ENCODE measurements at regions not wholly inside any gene's neighbourhood (a gene's known extent, or its start where the extent isn't known, plus 50 kb on each side); places are given as distances from the start of the nearest gene placed in this dataset.

DNA sequence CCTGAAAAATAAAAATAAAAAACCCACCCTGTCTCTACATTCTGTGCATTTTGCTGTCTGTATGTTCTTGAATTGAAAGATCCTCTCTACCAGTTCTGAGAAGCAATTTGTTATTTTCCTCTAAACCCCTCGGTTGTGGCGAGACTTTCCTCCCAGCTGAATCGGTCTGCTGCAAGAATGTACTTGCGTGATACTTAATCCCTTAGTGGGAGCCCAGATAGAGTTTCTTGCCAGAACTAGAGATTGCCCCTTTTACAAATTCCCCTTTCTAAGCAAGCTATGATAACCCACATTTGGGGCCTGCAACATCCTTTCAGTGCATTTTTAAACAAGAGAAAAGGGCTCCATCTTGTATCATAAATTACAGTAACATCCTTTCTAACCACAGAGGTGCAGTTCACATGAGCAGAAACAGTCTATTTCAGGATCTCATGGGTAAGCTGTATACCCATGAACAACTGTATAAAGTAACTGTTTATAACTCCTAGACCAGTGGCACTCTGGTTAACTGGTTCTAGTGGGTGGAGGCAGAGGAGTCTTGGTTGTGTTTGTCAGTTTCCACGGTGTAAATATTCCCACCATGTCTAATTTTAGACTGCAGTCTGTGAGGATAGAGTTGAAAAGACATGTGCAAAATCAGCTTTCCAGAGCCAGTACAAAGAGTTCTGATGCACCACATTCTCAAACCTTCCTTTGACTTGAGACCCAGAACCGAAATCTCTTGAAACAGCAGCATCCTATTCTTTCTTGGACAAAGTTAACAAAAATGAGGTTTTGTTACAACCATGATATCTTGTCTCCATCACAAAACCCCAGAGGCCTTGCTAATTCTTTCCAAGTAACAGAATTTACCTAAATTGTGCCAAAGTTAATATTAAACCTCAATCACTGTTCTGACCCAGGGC is 113.1 kb upstream of the ZNF217 start:
- intact Hi-C loops (cut with micrococcal nuclease), result loop anchor here (1.0 to 2.0 kb wide), 10 partner anchors 13 to 242 kb away; no protein-coding TSS in a partner anchor

GRCh38 chr20:53706008-53706465 is 112.4 kb upstream of the ZNF217 start:
- intact Hi-C loops (cut with micrococcal nuclease), result loop anchor here (1.0 to 2.0 kb wide), 10 partner anchors 13 to 243 kb away; no protein-coding TSS in a partner anchor

GRCh38 chr20:53702617-53703016 is 109.0 kb upstream of the ZNF217 start:
- intact Hi-C loops (cut with micrococcal nuclease), result no loop called here

DNA sequence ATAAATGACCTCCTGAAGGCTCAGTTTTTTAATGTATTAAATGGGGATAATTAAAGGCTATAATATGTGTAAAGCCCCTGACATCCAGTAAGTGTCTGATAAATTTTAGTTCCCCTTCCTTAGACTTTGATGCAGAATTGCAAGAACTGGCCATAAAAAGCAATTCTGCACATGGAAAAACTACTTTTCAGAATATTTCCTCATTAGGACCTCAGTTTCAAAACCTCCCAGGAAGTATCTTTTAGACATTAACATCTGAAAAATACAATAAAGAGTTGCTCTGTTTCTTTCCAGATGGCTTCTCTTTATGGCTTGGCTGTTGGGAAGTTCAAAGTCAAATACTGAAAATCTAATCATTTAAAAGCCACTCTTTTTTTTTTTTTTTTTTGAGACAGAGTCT is 106.3 kb upstream of the ZNF217 start:
- intact Hi-C loops (cut with micrococcal nuclease), result no loop called here

GRCh38 chr20:53699085-53699674 is 105.5 kb upstream of the ZNF217 start:
- intact Hi-C loops (cut with micrococcal nuclease), result no loop called here

DNA sequence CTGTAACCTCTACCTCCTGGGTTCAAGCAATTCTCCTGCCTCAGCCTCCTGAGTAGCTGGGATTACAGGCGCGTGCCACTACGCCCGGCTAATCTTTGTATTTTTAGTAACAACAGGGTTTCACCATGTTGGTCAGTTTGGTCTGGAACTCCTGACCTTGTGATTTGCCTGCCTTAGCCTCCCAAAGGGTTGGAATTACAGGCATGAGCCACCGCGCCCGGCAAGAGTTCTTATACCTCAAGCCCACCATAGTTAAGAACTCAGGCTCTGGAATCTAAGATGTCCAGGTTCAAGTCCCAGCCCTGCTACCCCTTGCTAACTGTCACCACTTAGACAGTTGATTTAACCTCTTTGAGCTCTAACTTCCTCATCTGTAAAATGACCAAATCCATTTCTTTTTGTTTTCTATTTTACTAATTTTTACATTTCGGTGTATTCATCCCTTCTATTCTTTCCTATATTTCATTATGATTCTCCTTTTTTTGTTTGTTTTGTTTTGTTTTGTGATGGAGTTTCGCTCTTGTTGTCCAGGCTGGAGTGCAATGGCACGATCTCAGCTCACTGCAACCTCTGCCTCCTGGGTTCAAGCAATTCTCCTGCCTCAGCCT is 104.8 kb upstream of the ZNF217 start:
- intact Hi-C loops (cut with micrococcal nuclease), result no loop called here

DNA sequence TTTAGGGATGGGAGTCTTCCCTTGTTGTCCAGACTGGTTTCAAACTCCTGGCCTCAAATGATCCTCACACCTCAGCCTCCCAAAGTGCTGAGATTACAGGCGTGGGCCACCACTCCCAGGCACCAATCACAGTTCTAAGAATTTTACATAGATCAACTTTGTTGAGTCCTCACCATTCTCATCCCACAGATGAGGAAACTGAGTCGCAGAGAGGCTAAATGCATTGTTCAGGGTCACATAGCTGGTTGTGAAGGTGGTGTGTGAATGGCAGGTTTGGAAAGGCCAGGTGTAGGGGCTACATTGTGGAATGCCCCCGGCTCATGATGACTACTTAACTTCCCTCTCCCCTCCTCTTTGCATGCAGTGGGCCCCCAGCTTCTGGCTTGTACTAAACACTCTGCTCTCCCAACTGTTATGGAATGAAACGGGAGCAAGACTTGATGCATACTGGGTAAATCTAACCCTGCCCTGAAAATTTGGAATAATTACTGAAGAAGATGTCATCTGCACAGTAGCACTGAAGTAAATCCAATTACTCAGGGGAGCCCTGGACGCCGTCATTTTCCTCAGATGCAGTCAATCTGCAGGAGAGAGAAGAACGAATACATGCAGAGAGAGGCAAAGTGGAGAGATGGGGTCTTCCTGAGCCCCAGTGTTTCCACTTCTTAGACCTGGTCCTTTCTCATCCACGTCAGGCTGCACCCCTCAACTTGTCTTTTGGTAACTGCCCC is 102.3 kb upstream of the ZNF217 start:
- intact Hi-C loops (cut with micrococcal nuclease), result no loop called here

DNA sequence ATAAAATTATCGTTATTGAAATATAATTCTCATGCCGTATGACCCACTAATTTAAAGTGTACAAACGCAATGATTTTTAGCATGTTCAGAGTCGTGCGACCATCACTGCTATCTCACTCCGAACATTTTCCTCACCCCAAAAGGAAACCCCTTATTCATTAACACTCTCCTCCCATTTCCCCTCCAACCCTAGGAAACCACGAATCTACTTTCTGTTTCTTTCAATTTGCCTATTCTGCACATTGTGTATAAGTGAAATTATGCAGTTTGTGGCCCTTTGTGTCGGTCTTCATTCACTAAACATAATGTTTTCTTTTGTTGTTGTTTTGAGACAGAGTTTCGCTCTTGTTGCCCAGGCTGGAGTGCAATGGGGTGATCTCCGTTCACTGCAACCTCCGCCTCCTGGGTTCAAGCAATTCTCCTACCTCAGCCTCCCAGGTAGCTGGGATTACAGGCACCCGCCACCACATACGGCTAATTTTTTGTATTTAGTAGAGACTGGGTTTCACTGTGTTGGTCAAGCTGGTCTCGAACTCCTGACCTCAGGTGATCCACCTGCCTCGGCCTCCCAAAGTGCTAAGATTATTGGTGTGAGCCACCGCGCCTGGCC is 99.7 kb upstream of the ZNF217 start:
- intact Hi-C loops (cut with micrococcal nuclease), result loop anchor here (1.0 to 2.0 kb wide), 2 partner anchors 13 to 51 kb away; no protein-coding TSS in a partner anchor

- intact Hi-C loops (cut with micrococcal nuclease), result loop anchor here (1.0 to 2.0 kb wide), 2 partner anchors 14 to 50 kb away; no protein-coding TSS in a partner anchor
These were observed 98.9 kb upstream of the ZNF217 start for GRCh38 chr20:53692465-53693067.

GRCh38 chr20:53691811-53692192 is 98.2 kb upstream of the ZNF217 start:
- intact Hi-C loops (cut with micrococcal nuclease), result loop anchor here (2.0 kb wide), 1 partner anchor 49 kb away; no protein-coding TSS in a partner anchor

DNA sequence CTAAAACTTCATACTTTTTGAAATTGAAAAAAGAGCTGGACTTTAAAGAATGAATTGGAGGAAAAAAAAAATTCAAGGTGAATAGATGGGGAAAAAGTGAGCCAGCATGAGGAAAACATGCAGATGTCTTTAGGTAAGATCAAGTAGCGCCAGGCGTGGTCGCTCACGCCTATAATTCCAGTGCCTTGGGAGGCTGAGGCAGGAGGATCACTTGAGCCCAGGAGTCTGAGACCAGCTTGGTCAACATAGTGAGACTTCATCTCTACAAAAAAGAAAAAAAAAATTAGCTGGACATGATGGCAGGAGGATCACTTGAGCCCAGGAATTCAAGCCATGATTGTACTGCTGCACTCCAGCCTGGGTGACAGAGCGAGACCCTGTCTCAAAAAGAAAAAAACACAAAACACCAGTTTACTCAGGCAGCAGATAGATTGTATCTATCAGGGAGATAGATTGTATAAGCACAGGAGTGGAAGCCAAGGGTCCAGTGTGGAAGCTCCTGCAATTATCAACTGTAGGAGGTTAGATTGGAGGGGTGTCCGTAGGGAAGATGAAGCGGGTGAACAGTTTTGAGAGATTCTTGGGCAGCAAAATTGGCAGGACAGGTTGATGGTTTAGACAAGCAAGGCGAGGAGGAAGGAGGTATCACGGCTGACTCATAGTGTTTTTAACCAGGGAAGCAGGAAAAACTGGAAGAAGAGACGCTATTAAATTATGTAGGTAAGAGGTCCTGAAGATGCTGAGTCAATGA is 97.6 kb upstream of the ZNF217 start:
- intact Hi-C loops (cut with micrococcal nuclease), result no loop called here

DNA sequence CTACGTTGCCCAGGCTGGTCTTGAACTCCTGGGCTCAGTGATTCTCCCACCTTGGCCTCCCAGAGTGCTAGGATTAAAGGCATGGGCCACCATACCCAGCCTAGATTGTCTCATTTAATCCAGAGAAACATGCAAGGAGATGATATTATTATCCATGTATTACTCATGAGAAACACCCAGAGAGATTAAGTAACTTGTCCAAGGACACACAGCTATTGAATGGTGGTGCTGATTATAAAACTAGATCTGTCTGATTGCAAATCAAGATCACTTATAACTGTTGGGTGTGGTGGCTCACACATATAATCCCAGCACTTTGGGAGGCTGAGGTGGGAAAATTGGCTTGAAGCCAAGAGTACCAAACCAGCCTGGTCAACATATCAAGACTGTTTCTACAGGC is 94.4 kb upstream of the ZNF217 start:
- intact Hi-C loops (cut with micrococcal nuclease), result loop anchor here (2.0 to 5.0 kb wide), 4 partner anchors 27 to 229 kb away; no protein-coding TSS in a partner anchor

- intact Hi-C loops (cut with micrococcal nuclease), result loop anchor here (5.0 kb wide), 3 partner anchors 63 to 232 kb away; no protein-coding TSS in a partner anchor
These were observed 91.5 kb upstream of the ZNF217 start for GRCh38 chr20:53685070-53685595.

DNA sequence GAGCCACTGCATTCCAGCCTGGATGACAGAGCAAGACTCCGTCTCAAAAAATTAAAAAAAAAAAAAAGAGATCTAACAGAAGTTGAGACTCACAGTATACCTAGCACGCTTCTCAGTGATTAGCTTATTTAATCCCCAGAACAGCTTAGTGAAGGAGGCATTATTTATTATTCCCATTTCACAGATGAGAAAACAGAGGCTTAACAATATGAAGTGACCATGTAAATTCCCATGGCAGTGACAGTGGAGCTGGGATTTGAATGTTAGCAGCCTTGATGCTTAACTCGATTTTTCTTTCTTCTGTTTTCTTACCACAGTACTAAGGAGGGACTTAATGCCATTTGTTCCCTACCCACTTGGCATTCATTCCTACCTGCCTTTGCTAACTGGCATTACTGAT is 89.9 kb upstream of the ZNF217 start:
- intact Hi-C loops (cut with micrococcal nuclease), result no loop called here

DNA sequence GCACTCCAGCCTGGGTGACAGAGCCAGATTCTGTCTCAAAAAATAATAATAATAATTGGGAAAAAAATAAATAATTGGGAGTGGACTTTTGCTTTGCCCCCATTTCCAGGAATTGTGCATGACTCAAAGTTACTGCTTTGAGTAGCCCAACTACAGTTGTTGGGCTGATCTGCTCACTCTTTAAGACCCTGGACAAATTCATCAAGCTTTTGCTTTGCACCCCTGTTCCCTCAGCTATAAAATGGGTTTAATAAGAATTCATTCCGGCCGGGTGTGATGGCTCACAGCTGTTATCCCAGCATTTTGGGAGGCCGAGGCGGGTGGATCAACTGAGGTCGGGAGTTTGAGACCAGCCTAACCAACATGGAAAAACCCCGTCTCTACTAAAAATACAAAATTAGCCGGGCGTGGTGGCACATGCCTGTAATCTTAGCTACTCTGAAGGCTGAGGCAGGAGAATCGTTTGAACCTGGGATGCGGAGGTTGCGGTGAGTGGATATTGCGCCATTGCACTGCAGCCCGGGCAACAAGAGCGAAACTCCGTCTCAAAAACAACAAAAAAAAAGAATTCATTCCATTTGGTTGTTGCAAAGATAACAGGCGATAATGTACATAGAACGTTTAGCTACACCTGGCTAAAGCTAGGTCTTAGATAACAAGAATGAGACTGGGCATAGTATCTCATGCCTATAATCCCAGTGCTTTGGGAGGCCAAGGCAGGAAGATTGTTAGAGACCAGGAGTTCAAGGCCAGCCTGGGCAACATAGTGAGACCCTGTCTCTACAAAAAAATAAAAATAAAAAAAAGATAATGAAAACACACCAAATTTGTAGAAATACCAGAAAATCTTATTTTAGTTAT is 87.9 kb upstream of the ZNF217 start:
- intact Hi-C loops (cut with micrococcal nuclease), result no loop called here

DNA sequence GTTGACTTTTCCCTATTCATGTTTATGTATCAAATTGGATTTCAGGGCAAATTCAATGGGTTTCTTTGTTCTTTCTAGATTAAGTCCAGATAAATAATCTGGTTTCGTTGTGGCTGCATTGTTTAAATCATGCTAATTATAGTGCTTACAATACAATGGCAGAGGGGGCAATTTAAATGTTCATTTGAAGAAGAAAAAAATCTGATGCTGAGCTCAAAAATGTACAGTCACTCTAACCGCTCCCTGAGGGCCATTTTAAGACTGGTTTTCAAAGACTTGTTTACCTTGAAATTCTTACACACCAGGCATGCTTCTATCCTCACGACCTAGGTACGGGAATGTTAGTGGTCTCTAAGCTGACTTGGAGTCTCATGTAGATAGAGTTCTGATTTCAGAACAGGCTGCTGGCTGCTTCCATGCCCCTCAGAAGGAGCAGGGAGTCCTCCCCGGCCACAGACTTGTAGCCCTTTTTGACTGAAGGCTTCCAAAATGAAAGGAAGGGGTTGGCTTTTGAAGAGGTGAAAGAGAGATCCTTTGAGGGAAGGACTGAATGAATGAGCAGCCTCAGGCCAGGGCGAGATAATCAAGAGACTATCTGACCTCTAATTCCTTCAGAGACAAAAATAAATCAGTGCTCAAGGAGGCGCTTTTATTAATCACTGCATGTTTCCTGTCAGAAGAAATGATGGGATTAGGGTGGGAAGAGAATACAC is 86.1 kb upstream of the ZNF217 start:
- intact Hi-C loops (cut with micrococcal nuclease), result loop anchor here (2.0 kb wide), 1 partner anchor 19 kb away; no protein-coding TSS in a partner anchor

- intact Hi-C loops (cut with micrococcal nuclease), result loop anchor here (2.0 kb wide), 1 partner anchor 18 kb away; no protein-coding TSS in a partner anchor
These were observed 85.5 kb upstream of the ZNF217 start for GRCh38 chr20:53678990-53679596.

Measured in T-helper 1 cell treated with Interleukin-12 subunit alpha and Interleukin-12 subunit beta and Interleukin-4 antibody, amounts not matched to agents 30 ng/mL and 1 ng/mL, for 36 hours (primary cell).